ENCODE measurements at regions not wholly inside any gene's neighbourhood (a gene's known extent, or its start where the extent isn't known, plus 50 kb on each side); places are given as distances from the start of the nearest gene placed in this dataset.

GRCh38 chr7:142698429-142698828, 50.8 kb upstream of the PRSS1 start:
- DNase-seq (ENCODE audit: low read depth, low spot score), result no peak

GRCh38 chr7:142697270-142697669, 52.0 kb upstream of the PRSS1 start:
- in situ Hi-C loops (cut with HindIII; ENCODE audit: low pct_unique_long_range_greater_than_20kb, low sequenced_read_pairs), result no loop called here
- DNase-seq (ENCODE audit: low read depth, low spot score), result no peak

More at GRCh38 chr7:142698429-142698828, 50.8 kb upstream of the PRSS1 start:
- in situ Hi-C loops (cut with HindIII; ENCODE audit: low pct_unique_long_range_greater_than_20kb, low sequenced_read_pairs), result no loop called here

GRCh38 chr7:142696456-142697179, 52.7 kb upstream of the PRSS1 start:
- DNase-seq (ENCODE audit: low read depth, low spot score), result no peak
- in situ Hi-C loops (cut with HindIII; ENCODE audit: low pct_unique_long_range_greater_than_20kb, low sequenced_read_pairs), result no loop called here

GRCh38 chr7:142693911-142694310, 55.4 kb upstream of the PRSS1 start:
- DNase-seq (ENCODE audit: low read depth, low spot score), result no peak
- in situ Hi-C loops (cut with HindIII; ENCODE audit: low pct_unique_long_range_greater_than_20kb, low sequenced_read_pairs), result no loop called here

- in situ Hi-C loops (cut with HindIII; ENCODE audit: low pct_unique_long_range_greater_than_20kb, low sequenced_read_pairs), result no loop called here
- no peak for DNase-seq (ENCODE audit: low read depth, low spot score)
These were observed 58.6 kb upstream of the PRSS1 start for GRCh38 chr7:142690554-142691182.

- DNase-seq (ENCODE audit: low read depth, low spot score), result peak; percentile 41
- in situ Hi-C loops (cut with HindIII; ENCODE audit: low pct_unique_long_range_greater_than_20kb, low sequenced_read_pairs), result no loop called here
These were observed 59.7 kb upstream of the PRSS1 start for GRCh38 chr7:142689439-142690120.

- DNase-seq (ENCODE audit: low read depth, low spot score), result no peak
- in situ Hi-C loops (cut with HindIII; ENCODE audit: low pct_unique_long_range_greater_than_20kb, low sequenced_read_pairs), result no loop called here
These were observed 63.3 kb upstream of the PRSS1 start for GRCh38 chr7:142685877-142686508.

- no peak for DNase-seq (ENCODE audit: low read depth, low spot score)
- in situ Hi-C loops (cut with HindIII; ENCODE audit: low pct_unique_long_range_greater_than_20kb, low sequenced_read_pairs), result no loop called here
These were observed 67.8 kb upstream of the PRSS1 start for GRCh38 chr7:142681314-142682092.

- in situ Hi-C loops (cut with HindIII; ENCODE audit: low pct_unique_long_range_greater_than_20kb, low sequenced_read_pairs), result no loop called here
These were observed 77.8 kb upstream of the PRSS1 start for GRCh38 chr7:142671506-142671905.

GRCh38 chr7:142670511-142670910, 78.8 kb upstream of the PRSS1 start:
- in situ Hi-C loops (cut with HindIII; ENCODE audit: low pct_unique_long_range_greater_than_20kb, low sequenced_read_pairs), result no loop called here

More at GRCh38 chr7:142671506-142671905, 77.8 kb upstream of the PRSS1 start:
- DNase-seq (ENCODE audit: low read depth, low spot score), result no peak

GRCh38 chr7:142669074-142669654, 80.1 kb upstream of the PRSS1 start:
- in situ Hi-C loops (cut with HindIII; ENCODE audit: low pct_unique_long_range_greater_than_20kb, low sequenced_read_pairs), result no loop called here
- DNase-seq (ENCODE audit: low read depth, low spot score), result peak; percentile 45

More at GRCh38 chr7:142670511-142670910, 78.8 kb upstream of the PRSS1 start:
- no peak for DNase-seq (ENCODE audit: low read depth, low spot score)

- in situ Hi-C loops (cut with HindIII; ENCODE audit: low pct_unique_long_range_greater_than_20kb, low sequenced_read_pairs), result no loop called here
- DNase-seq (ENCODE audit: low read depth, low spot score), result no peak
These were observed 80.8 kb upstream of the PRSS1 start for GRCh38 chr7:142668495-142668894.

- in situ Hi-C loops (cut with HindIII; ENCODE audit: low pct_unique_long_range_greater_than_20kb, low sequenced_read_pairs), result no loop called here
- DNase-seq (ENCODE audit: low read depth, low spot score), result peak; percentile 87
These were observed 91.9 kb upstream of the PRSS1 start for GRCh38 chr7:142657376-142657775.

GRCh38 chr7:142654398-142654797, 94.9 kb upstream of the PRSS1 start:
- in situ Hi-C loops (cut with HindIII; ENCODE audit: low pct_unique_long_range_greater_than_20kb, low sequenced_read_pairs), result no loop called here
- peak; percentile 41 for DNase-seq (ENCODE audit: low read depth, low spot score)

- in situ Hi-C loops (cut with HindIII; ENCODE audit: low pct_unique_long_range_greater_than_20kb, low sequenced_read_pairs), result no loop called here
- DNase-seq (ENCODE audit: low read depth, low spot score), result no peak
These were observed 101.5 kb upstream of the PRSS1 start for GRCh38 chr7:142647749-142648148.

- in situ Hi-C loops (cut with HindIII; ENCODE audit: low pct_unique_long_range_greater_than_20kb, low sequenced_read_pairs), result no loop called here
- no peak for DNase-seq (ENCODE audit: low read depth, low spot score)
These were observed 102.7 kb upstream of the PRSS1 start for GRCh38 chr7:142646386-142647140.

- in situ Hi-C loops (cut with HindIII; ENCODE audit: low pct_unique_long_range_greater_than_20kb, low sequenced_read_pairs), result no loop called here
These were observed 103.5 kb upstream of the PRSS1 start for GRCh38 chr7:142645777-142646176.

More at GRCh38 chr7:142645777-142646176, 103.5 kb upstream of the PRSS1 start:
- DNase-seq (ENCODE audit: low read depth, low spot score), result peak; percentile 23

All from SK-MEL-5 (cell line).